HG02763 (cell line): ENCODE measurements at regions not wholly inside any gene's neighbourhood (a gene's known extent, or its start where the extent isn't known, plus 50 kb on each side); places are given as distances from the start of the nearest gene placed in this dataset.
"Not testable (repeated sequence)": the region's sequence is repeated elsewhere in the genome, so short reads cannot be mapped to it uniquely, and the experiment has no call there.

ENCODE experiments used
- ATAC-seq: cut with Tn5 transposase; IDR thresholded peaks from one replicate; pipeline ENCODE4 v1.9.1; 2021; ENCODE audit warnings: mild to moderate bottlenecking, moderate library complexity; ENCODE audit not compliant: unreplicated experiment

DNA sequence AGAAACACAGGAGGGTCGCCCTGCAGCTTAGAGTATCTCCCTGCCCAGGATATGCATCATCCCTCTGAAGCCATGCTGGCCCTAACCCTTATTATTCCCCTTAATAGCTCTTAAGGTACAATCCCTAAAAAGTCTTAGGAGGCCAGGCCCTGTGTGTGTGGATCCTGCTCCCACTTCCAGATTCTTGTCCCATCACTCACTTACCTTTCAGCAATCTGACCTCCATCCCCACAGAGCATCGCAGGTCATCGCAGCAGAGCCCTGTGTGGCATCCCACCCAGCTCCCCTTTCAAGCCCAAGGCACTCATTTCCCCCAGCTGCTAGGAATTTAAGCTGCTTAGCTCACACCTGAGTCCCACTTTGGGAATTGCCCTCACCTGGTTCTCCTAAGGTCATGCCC is 223.8 kb upstream of the SMLR1 start:
- no peak for ATAC-seq

DNA sequence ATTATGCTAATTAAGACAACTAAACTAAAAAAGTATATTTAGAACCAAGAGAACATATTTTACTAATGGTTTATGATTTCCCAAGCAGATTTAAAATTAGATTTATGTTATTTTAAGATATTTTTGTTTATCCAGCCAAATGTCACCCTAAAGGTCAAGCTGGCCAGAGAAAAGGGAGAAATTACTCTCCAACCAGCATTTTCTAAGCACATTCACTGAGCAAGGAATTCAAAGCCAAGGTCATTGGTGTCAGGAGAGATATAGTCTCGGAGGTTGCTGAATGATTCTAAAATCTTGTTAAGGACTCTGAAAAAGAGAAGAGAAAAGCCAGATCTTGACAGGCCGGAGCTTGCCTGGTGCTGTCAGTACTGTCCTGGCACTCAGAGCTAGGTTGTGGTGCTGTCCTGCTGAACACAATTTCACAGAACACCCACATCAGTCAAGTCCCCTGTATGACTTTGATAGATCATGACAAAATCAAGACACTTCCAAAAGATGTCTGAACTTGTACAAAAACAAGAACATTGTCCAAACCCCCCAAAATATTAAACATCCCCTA is 222.3 kb upstream of the SMLR1 start:
- ATAC-seq, result no peak

DNA sequence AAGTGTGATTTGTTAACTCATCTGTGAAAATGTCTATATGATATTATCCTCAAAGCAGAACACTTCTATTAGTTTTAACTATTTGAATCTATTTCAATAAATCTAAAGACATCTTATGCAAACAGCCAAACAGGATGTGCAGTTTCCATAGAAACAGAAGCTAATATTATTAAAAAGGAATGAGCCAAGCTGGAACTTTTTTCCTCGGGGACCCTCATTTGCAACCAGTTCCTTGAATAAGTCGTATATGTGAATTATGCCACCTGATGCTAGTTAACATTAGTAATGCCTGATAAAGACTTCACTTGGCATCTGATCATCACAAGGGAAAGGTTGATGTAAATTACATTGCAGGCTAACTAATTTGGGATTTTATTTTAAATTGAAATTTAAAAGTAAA is 216.9 kb upstream of the SMLR1 start:
- ATAC-seq, result no peak

DNA sequence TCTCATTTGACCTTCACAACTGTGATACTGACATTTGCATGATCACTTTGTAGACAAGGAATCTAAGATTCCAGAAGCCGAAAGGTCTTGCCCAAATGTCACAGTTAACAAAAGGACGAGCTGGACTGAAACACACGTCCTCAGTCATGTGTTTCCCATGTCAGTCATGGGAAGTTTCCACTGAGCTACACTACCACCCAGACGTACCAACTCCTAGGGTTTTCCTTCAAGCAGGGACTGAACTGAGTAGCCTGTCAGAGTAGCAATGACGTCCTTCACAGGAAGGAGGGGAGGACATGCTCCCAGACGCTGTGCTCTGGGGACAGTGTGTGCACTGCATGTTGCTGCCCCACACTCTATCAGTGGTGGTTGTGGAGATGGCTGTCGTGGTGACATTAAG is 215.8 kb upstream of the SMLR1 start:
- no peak for ATAC-seq

DNA sequence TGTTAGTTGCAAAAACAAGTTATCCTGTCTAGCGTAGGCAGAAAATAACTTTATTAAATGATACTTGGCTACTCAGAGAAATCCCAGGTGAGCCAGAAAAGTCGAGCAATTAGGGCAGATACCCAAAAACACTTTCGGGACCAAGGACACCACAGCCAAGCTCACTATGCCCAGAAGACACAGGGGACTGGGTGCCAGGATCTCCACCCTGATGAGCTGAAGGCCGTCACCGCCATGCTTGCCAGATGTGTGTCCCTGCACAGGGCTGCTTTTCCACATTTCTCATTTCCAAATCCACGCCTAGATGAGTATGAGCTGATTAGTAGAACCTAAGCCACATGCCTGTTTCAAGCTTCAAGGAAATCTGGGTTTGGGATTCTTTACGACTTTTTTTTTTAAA is 214.0 kb upstream of the SMLR1 start:
- ATAC-seq, result no peak

DNA sequence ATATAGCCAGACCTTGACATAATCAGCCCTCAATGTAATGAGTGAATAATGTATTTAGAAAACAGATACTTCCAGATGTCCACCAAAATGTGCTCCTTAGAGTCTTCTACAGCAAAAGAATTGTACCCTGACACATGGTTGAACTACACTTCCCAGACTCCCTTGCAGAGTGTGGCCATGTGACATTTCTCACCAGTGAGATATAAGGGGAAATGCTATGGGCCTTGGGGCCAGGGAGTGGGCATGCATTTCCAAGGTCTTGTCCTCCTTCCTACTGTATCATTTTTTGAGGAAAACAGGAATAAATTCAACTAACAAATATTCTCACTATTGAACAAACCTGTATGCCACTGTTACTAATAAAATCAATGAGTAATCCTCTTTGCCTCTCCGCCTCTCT is 211.4 kb upstream of the SMLR1 start:
- ATAC-seq, result no peak

DNA sequence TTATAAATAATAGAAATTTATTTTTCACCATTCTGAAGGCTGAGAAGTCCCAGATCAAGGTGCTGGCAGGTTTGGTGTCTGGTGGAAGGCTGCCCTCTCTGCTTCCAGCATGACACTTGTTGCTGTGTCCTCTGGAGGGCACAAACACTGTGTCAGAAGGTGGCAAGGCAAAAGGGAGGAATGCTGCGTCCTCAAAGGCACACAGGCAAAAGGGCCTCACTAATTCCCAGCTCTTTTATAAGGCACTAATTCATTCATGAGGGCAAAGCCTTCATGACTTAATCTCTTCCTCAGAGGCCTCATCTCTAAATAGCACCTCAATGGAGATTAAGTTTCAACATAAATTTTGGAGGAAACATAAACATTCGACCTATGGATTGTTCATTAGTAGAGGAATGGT is 209.5 kb upstream of the SMLR1 start:
- ATAC-seq, result no peak

DNA sequence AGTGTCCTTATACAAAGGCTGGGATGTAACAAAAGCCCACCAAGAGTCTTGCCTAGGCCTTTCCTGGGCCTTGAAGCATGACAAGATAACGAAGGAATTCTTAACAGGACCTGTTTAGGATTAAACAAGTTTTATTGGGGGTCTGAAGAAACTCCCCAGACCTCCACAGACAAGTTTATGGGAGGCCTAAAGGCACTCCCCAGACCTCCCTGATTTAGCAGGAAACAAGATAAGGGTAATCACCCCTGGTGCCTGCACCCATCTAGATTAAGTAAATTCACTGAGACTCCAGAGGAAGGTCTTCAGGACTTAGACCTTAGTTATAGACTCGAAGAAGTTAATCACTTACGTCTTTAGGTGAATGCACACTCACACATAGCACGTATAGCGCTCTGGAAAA is 208.4 kb upstream of the SMLR1 start:
- ATAC-seq, result not testable (repeated sequence)

DNA sequence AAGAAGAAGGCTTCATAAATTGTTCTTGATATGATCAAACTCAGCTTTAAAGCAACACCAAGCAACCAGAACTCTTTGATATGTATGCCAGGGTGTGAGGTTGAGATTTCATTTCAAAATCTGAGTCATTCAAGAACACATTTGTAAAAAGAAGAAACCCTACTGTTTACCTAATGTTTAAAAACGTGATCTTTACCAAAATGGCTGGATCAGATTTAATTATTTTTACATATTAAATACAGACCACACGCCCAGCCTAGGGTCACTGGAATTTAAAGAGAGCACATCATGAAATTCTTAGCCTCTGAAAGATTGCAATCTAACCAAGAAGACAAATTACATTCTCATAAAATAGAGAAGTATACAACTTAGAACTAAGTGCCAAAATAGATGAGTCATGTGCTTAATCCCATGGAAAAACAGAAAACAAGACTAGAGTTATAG is 206.8 kb upstream of the SMLR1 start:
- no peak for ATAC-seq

DNA sequence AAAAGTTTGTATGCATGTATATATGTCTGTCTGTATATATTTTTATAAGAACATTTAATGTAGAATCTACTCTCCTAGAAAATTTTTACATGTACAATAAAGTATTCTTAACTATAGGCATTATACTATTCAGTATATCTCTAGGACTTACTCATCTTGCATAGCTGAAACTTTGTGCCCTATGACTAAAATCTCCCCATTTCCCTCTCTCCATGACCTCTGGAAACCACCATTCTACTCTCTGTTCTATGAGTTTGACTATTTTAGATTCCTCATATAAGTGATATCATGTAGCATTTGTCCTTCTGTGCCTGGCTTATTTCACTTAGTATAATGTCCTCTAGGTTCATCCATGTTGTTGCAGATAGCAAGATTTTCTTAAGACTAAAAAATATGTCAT is 205.1 kb upstream of the SMLR1 start:
- no peak for ATAC-seq

DNA sequence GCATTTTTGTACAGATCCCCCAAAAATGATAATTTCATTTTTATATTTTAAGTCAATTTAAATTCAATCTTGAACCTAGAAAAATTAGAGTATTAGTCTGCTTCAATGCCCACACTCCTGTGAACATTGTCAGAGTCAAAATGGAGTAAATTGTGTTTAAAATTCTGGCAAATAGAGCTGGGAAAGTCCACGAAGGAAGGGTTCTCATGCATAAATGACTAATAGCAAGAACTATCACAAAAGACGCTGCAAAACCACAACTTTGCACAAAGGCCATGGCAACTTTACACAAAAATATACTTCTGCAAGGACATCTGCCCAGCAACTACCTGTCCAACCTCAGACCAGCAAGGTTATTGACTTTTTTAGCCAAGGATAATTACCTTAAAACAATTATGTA is 203.2 kb upstream of the SMLR1 start:
- ATAC-seq, result no peak

DNA sequence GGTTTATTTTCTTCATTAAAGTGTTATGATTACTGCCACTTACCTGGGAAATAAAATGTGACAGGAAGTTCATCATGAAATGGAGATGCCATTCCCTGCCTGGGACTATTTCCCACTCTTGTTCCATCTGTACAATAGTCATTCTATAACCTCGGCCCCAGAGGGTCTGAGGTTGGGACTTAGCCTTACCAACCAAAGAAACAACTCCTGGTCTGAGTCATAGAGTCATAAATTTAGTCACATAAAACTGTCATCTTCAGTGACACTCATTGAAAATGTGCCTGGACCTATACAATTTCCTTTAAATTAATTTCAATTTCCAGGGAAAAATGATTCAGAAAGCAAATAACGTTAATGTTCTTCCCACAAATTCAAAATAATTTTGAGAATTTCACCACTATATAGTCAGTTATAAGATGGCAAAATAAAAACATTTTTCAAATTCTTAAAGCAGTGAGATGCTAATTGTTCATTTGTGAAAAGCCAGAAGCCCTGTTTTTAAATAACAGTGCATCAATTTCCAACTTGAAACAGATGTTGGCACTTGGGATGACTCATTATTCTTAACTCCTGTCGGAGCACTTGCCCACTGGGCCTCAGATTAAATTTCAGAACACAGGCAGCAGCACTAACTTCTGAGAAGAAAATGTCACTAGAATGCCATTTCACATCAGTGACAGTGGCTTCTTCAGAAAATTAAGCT is 201.2 kb upstream of the SMLR1 start:
- peak; percentile 75 for ATAC-seq

DNA sequence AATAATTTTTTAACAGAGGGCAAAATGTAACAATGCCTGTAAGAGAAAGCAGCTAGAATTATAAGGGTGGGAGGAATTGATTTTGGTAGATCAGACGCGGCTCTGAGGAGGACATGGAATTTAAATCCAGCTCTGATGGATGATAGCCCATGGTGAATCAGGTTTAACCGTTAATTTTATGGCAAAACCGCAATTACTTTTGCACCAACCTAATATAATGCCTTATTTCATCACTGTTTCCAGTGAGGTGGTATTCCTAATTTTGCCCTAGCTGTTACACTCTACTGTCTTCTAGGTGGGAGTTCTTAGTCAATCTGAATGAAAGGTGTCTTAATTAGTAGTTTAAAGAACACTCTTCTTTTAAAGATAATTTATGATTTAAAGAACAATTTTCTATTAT is 198.3 kb upstream of the SMLR1 start:
- no peak for ATAC-seq

DNA sequence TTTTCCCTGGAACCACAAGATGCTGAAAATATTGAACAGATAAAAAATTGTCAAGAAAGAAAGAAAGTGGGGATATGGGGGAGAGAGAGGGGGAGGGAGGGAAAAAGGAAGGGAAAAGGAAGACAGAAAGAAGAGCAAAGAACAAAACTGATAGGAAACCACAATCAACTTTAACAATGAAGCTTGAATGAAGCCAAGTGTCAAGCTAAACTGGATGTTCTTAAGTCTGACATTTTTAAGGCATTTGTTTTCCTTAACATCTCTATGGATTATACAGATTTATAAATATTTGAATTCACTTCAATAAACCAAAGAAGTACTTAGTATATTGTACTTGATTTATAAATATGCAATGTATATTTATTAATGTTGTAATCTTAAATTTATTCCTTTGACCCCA is 197.6 kb upstream of the SMLR1 start:
- no peak for ATAC-seq

DNA sequence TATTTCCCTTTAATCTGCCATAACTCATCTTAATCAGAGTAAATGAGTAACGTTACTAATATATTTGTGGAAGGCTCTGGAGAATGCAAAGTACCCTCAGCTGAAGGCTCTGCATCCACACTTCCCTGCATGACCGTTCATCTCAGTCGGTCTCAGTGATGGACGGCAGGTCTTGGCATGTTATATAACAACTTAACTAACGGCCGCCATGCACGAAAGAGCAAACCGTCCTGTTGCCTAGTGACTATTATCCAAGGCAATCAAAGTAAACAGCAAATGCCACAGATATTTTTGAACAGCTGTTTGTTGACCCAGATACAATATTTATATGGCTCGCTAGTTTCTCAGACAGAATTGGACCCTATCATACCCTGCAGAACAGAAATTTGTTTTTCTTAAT is 194.9 kb upstream of the SMLR1 start:
- ATAC-seq, result no peak

DNA sequence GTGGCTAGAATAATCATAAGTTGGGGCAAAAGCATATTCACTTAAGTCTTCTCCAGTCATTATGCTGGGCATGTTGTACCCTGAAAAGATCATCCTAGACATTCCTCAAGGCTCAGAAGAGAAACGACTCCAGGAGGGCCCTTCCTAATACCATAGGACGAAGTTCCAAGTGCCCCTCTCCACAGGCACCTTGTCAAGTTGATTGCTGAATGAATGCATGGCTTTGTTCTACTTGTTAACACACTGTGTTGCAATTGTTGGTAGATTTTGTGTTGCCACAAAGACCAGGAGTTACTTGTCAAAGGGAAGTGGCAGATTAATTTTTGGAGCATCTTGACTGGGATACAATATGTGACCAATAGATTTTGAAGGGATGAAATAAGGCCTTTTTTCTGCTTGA is 194.3 kb upstream of the SMLR1 start:
- no peak for ATAC-seq

DNA sequence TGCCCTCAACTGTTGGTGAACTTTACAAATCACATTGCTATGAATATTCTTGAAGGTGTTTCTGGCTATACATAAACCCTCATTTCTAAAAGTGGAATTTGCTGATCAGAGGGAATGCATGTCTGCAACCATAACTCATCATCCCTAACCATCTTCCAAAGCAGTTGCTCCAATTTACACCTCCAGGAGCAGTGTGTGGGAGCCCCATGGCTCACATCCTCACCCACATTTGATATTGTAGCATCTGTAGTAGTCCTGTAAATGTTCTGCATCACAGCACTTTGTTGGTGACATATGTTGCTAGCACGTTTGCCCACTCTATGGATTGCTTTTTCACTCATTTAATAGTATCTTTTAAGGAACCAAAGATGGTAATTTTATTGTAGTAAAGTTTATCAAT is 183.8 kb upstream of the SMLR1 start:
- no peak for ATAC-seq

DNA sequence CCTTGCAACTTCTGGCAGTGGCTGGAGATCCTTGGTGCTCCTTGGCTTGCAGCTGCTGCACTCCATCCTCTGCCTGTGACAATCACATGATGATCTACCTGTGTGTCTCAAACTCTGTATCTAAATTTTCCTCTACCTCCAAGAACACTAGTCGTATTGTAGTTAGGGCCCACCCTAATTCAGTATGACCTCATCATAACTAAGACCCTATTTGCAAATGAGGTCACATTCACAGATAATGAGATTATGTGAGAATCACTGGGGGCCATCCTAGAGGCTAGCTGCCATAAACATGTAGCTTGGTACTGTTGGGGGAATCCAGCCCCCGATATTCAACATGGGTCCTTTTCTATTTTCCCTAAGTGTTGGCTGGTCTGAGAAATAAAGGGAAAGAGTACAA is 183.0 kb upstream of the SMLR1 start:
- ATAC-seq, result no peak

DNA sequence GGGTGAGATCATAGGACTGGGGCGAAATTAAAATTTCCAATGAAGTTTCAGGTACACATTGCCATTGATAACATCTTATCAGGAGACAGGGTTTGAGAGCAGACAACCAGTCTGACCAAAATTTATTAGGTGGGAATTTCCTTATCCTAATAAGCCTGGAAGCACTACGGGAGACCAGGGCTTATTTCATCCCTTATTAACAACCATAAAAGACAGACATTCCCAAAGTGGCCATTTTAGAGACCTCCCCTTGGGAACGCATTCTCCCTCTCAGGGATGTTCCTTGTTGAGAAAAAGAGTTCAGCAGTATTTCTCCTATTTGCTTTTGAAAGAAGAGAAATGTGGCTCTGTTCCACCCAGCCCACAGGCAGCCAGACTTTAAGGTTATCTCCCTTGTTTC is 182.4 kb upstream of the SMLR1 start:
- not testable (repeated sequence) for ATAC-seq

DNA sequence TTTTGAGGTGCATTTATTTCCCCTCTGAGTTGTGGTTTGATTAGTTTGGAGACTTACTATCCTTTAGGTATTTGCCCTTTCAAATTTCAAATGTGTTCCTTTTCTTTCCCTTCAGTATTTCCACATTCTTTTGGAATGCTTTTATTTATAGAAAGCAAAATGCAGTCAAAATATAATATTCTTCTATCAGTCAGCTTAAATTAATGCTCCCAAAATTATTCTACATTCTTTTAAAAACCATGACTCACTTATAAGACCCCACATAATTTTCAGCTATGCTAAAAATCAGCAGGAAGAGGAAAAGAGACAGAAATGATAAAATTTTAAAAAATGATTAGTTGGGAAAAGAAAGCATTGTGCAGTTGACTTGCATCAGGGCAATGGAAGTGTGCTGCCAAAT is 180.0 kb upstream of the SMLR1 start:
- no peak for ATAC-seq

DNA sequence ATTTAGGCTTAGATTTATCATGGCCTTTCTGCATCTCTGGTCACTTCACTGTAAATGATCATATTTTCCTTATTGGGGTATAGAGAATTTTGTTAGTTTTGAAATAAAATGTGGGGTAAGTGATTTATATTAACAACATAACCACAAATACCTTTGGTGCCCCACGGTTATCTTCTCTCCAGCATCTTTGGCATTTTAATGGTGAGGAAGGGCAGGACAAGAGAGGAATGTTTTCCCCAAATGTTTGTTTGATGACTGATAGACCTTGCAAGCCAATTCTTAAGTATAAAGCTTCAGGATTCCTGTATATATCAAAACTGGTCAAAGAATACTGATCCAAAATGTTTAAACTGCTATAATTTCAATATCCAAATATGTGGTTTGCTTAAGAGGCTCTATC is 171.6 kb upstream of the SMLR1 start:
- ATAC-seq, result no peak

DNA sequence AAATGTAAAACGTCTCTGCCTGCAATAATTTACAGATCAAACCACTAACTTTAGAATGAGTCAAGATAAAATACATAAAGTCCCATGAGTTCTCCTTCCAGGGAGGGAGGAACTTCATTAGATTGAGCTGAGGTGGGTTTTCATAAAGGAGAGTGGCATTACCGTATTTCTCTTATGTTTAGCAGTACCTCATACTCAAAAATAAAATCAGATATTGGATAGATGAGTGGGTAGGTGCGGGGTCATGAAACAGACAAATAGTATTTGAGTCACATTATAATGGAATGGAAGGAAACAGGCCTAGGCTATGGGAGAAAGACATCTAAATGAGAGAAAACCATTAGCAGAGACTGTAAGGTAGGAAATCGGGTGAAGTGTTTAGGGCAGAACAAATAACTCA is 166.1 kb upstream of the SMLR1 start:
- no peak for ATAC-seq

DNA sequence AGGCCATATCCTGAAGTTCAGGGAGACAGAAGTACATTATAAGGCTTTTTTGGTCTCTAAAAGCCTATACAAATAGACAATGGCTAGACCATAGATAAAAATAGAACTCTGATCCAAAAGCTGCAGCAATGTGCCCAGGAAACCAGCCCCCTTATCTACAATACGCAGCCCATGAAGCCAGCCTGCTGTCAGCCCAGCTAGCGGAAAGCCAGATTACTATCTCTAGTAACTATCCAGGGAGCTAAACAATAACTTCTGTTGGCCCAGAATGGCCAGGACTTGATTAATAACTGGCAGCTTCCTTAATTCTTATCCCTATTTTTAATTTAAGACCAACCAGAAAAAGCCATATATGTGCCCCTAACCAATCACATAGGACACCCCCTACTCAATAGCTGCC is 160.4 kb upstream of the SMLR1 start:
- ATAC-seq, result no peak
